Endothelial cell of umbilical vein (primary cell): ENCODE measurements at regions not wholly inside any gene's neighbourhood (a gene's known extent, or its start where the extent isn't known, plus 50 kb on each side); places are given as distances from the start of the nearest gene placed in this dataset.

ENCODE experiments used
- MYC ChIP-seq: IDR thresholded peaks from one replicate; pipeline ENCODE4 v1.6.1; 2011; ENCODE audit warnings: mild to moderate bottlenecking, low read depth, low read length
- POLR2A ChIP-seq: IDR thresholded peaks from 2 replicates; pipeline ENCODE4 v1.6.1; 2012; ENCODE audit warnings: low read depth, mild to moderate bottlenecking, control low read depth, low read length
- TF ChIP-seq, protein P1 (sequence below), 2 donors: IDR thresholded peaks; 1 replicate in 1 of 2; 2 replicates in 1 of 2; pipeline ENCODE4 v1.5.1; 2011; ENCODE audit warnings: low read length in 2 of 2, mild to moderate bottlenecking in 2 of 2, moderate library complexity in 2 of 2, control low read depth in 1 of 2, inconsistent platforms in 1 of 2, low read depth in 1 of 2; ENCODE audit not compliant: insufficient read depth in 1 of 2; ENCODE audit errors: extremely low read depth in 1 of 2

DNA sequence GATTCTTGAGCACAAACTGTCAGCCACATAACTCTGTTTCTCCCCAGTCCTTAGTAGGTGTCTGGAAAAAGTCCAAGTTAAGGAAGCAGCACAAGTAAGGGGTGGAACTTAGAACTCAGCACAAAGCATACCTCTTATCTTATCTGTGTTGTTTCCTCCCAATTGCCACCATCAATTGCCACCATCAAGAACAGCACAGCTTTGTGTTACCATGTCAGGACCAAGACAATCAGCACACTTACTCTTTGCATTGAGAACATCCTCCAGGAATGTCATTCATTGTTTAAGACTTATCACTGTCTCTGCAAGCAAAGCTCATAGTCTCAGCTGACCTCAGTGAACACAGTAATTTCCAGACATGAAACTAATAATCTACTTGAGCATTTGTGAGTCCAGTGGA lies 212.7 kb upstream of the FSHR start:
- TF ChIP-seq, protein P1, sequence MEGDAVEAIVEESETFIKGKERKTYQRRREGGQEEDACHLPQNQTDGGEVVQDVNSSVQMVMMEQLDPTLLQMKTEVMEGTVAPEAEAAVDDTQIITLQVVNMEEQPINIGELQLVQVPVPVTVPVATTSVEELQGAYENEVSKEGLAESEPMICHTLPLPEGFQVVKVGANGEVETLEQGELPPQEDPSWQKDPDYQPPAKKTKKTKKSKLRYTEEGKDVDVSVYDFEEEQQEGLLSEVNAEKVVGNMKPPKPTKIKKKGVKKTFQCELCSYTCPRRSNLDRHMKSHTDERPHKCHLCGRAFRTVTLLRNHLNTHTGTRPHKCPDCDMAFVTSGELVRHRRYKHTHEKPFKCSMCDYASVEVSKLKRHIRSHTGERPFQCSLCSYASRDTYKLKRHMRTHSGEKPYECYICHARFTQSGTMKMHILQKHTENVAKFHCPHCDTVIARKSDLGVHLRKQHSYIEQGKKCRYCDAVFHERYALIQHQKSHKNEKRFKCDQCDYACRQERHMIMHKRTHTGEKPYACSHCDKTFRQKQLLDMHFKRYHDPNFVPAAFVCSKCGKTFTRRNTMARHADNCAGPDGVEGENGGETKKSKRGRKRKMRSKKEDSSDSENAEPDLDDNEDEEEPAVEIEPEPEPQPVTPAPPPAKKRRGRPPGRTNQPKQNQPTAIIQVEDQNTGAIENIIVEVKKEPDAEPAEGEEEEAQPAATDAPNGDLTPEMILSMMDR (IDR thresholded peaks at IDR 0.05; ENCODE audit: extremely low read depth in 1 of 2, insufficient read depth in 1 of 2, low read depth in 1 of 2, low read length in 2 of 2): no peak
- TF ChIP-seq MYC (no peak), POLR2A (no peak)
